ENCODE measurements at regions not wholly inside any gene's neighbourhood (a gene's known extent, or its start where the extent isn't known, plus 50 kb on each side); places are given as distances from the start of the nearest gene placed in this dataset.

- Histone ChIP-seq H3K36me3 (ENCODE audit: control insufficient read depth, insufficient read depth, low read length) (no peaks in the 10 kb centered on the region), H3K27me3 (ENCODE audit: control insufficient read depth, insufficient read depth, low read length) (no peaks in the 10 kb centered on the region), H3K4me3 (ENCODE audit: low read depth, low read length) (no peak overlapping the region)
- ChIA-PET CTCF (interaction anchor here (0.5 to 1.7 kb wide), 7 partner anchors 14 to 619 kb away, joined by 3 to 6 read pairs (median 5); no protein-coding TSS in a partner anchor), POLR2A (interaction anchor here (1.5 kb wide), 1 partner anchor 29 kb away, joined by 4 read pairs; no protein-coding TSS in a partner anchor)
- TF ChIP-seq CTCF (IDR thresholded peaks at IDR 0.05; ENCODE audit: insufficient read depth, low read depth, low read length): no peak
- no peak for DNase-seq (ENCODE audit: low read depth)
Observed at GRCh38 chr7:41887416-41887815, 184.5 kb upstream of the INHBA start.

- Histone ChIP-seq H3K36me3 (ENCODE audit: control insufficient read depth, insufficient read depth, low read length) (no peaks in the 10 kb centered on the region), H3K4me3 (ENCODE audit: low read depth, low read length) (no peak overlapping the region), H3K27me3 (ENCODE audit: control insufficient read depth, insufficient read depth, low read length) (no peaks in the 10 kb centered on the region)
- POLR2A ChIA-PET: interaction anchor here (0.5 to 1.5 kb wide), 3 partner anchors 17 to 1671 kb away, joined by 4 to 12 read pairs (median 5); no protein-coding TSS in a partner anchor
- peak; percentile 85 for DNase-seq (ENCODE audit: low read depth)
- TF ChIP-seq CTCF (IDR thresholded peaks at IDR 0.05; ENCODE audit: insufficient read depth, low read depth, low read length): peak; percentile 66
- CTCF ChIA-PET: interaction anchor here (0.7 to 1.7 kb wide), 9 partner anchors 14 to 182 kb away, joined by 3 to 6 read pairs (median 3); no protein-coding TSS in a partner anchor
Observed at GRCh38 chr7:41886901-41887311, 184.0 kb upstream of the INHBA start.

- POLR2A ChIA-PET: interaction anchor here (0.5 to 1.5 kb wide), 3 partner anchors 17 to 1670 kb away, joined by 4 to 12 read pairs (median 5); no protein-coding TSS in a partner anchor
- DNase-seq (ENCODE audit: low read depth): peak; percentile 86
- no peak for TF ChIP-seq CTCF (IDR thresholded peaks at IDR 0.05; ENCODE audit: insufficient read depth, low read depth, low read length)
- Histone ChIP-seq H3K36me3 (ENCODE audit: control insufficient read depth, insufficient read depth, low read length) (no peaks in the 10 kb centered on the region), H3K27me3 (ENCODE audit: control insufficient read depth, insufficient read depth, low read length) (no peaks in the 10 kb centered on the region), H3K4me3 (ENCODE audit: low read depth, low read length) (no peak overlapping the region)
- CTCF ChIA-PET: interaction anchor here (0.7 to 1.7 kb wide), 10 partner anchors 15 to 181 kb away, joined by 3 to 6 read pairs (median 3); no protein-coding TSS in a partner anchor
Observed at GRCh38 chr7:41886262-41886900, 183.5 kb upstream of the INHBA start.

GRCh38 chr7:41885748-41886147 lies 182.9 kb upstream of the INHBA start:
- TF ChIP-seq CTCF (IDR thresholded peaks at IDR 0.05; ENCODE audit: insufficient read depth, low read depth, low read length): no peak
- H3K4me3 ChIP-seq (ENCODE audit: low read depth, low read length): no peak overlapping the region
- no peak for DNase-seq (ENCODE audit: low read depth)
- POLR2A ChIA-PET: interaction anchor here (0.9 to 1.5 kb wide), 2 partner anchors 16 to 31 kb away, joined by 4 to 5 read pairs; no protein-coding TSS in a partner anchor
- H3K36me3 ChIP-seq (ENCODE audit: control insufficient read depth, insufficient read depth, low read length): no peaks in the 10 kb centered on the region
- CTCF ChIA-PET: interaction anchor here (0.7 to 1.7 kb wide), 6 partner anchors 33 to 620 kb away, joined by 3 to 6 read pairs (median 3); no protein-coding TSS in a partner anchor
- no peaks in the 10 kb centered on the region for H3K27me3 ChIP-seq (ENCODE audit: control insufficient read depth, insufficient read depth, low read length)

- ChIA-PET POLR2A (no interaction called here), CTCF (interaction anchor here (0.7 to 1.0 kb wide), 2 partner anchors 33 to 620 kb away, joined by 3 read pairs; no protein-coding TSS in a partner anchor)
- Histone ChIP-seq H3K36me3 (ENCODE audit: control insufficient read depth, insufficient read depth, low read length) (no peaks in the 10 kb centered on the region), H3K27me3 (ENCODE audit: control insufficient read depth, insufficient read depth, low read length) (no peaks in the 10 kb centered on the region), H3K4me3 (ENCODE audit: low read depth, low read length) (no peak overlapping the region)
- no peak for DNase-seq (ENCODE audit: low read depth)
- no peak for TF ChIP-seq CTCF (IDR thresholded peaks at IDR 0.05; ENCODE audit: insufficient read depth, low read depth, low read length)
Observed at GRCh38 chr7:41885078-41885477, 182.2 kb upstream of the INHBA start.

Data from BJ (cell line).